ENCODE measurements at regions not wholly inside any gene's neighbourhood (a gene's known extent, or its start where the extent isn't known, plus 50 kb on each side); places are given as distances from the start of the nearest gene placed in this dataset.

- Histone ChIP-seq H3K79me1 (ENCODE audit: low read depth, low read length) (no peaks in the 10 kb centered on the region), H2BK20ac (ENCODE audit: low read length) (no peak overlapping the region), H3K56ac (replicated peaks; ENCODE audit: insufficient read length, low read depth, low read length) (no peak overlapping the region), H3K4ac (replicated peaks; ENCODE audit: insufficient read length, low read depth, low read length) (no peak overlapping the region), H3K4me1 (replicated peaks in 1 of 4; ENCODE audit: control insufficient read depth in 3 of 4, insufficient read depth in 4 of 4, low read length in 3 of 4) (peaks cover 0 to 3% (median 0%) of the 10 kb centered on the region in 4 experiments; a peak in 3 of 7 replicates), H3K23me2 (ENCODE audit: low read depth, low read length) (no peaks in the 10 kb centered on the region; the same call in 1 of the 2 replicates), H3K18ac (ENCODE audit: extremely low read depth, low read length) (no peak overlapping the region), H2AK5ac (ENCODE audit: low read depth, low read length) (no peak overlapping the region), H3K36me3 (ENCODE audit: control insufficient read depth in 2 of 4, insufficient read depth in 4 of 4, low read length in 3 of 4) (no peaks in the 10 kb centered on the region), H3K9me3 (ENCODE audit: insufficient read depth in 2 of 2, low read depth in 1 of 2, low read length in 1 of 2) (no peaks in the 10 kb centered on the region), H2BK12ac (ENCODE audit: low read depth, low read length) (no peak overlapping the region), H3K4me3 (ENCODE audit: extremely low read depth in 1 of 4, insufficient read depth in 2 of 4, low read depth in 3 of 4, low read length in 4 of 4) (no peak overlapping the region), H4K20me1 (replicated peaks in 1 of 2; ENCODE audit: control insufficient read depth in 1 of 2, insufficient read depth in 2 of 2, low read length in 2 of 2) (no peaks in the 10 kb centered on the region), H2BK15ac (ENCODE audit: low read length) (no peak overlapping the region), H4K5ac (ENCODE audit: insufficient read length, low read depth, low read length) (no peak overlapping the region), H3K14ac (ENCODE audit: insufficient read length) (no peak overlapping the region), H3K4me2 (ENCODE audit: insufficient read depth in 1 of 2, low read depth in 2 of 2, low read length in 2 of 2) (no peak overlapping the region), H3K9ac (replicated peaks in 1 of 4; ENCODE audit: extremely low read depth in 1 of 4, low read depth in 3 of 4, low read length in 3 of 4) (no peak overlapping the region), H3K79me2 (ENCODE audit: control insufficient read depth in 1 of 2, insufficient read depth in 2 of 2, low read length in 2 of 2) (no peaks in the 10 kb centered on the region), H4K8ac (ENCODE audit: extremely low read depth, insufficient read depth, low read length) (no peak overlapping the region; the same call in 1 of the 2 replicates), H3K23ac (ENCODE audit: insufficient read length) (no peak overlapping the region), H2BK5ac (ENCODE audit: low read depth, low read length) (no peak overlapping the region), H3K27ac (ENCODE audit: low read depth, low read length) (no peak overlapping the region), H3K27me3 (replicated peaks in 1 of 4; ENCODE audit: control insufficient read depth in 3 of 4, extremely low read depth in 1 of 4, insufficient read depth in 3 of 4, low read length in 3 of 4) (no peaks in the 10 kb centered on the region; a peak in 1 of 7 replicates), H4K91ac (replicated peaks; ENCODE audit: insufficient read length, low read length) (no peak overlapping the region), H2BK120ac (replicated peaks; ENCODE audit: low read depth, low read length) (no peak overlapping the region), H2AFZ (ENCODE audit: low read length) (no peak overlapping the region)
- no peak for TF ChIP-seq RNF2 (IDR thresholded peaks at IDR 0.05; ENCODE audit: borderline replicate concordance, low read depth, low read length, missing control alignments, poor library complexity, severe bottlenecking)
- no peak for TF ChIP-seq JUN (IDR thresholded peaks at IDR 0.05; ENCODE audit: low read depth, low read length)
- no peak for TF ChIP-seq SIX5 (IDR thresholded peaks at IDR 0.05; ENCODE audit: low read depth, low read length)
- TF ChIP-seq TAF1 (IDR thresholded peaks at IDR 0.05; ENCODE audit: low read depth, low read length), result no peak
- no peak for TF ChIP-seq SIRT6 (IDR thresholded peaks at IDR 0.05; ENCODE audit: low read length)
- TF ChIP-seq BCL11A (IDR thresholded peaks at IDR 0.05; ENCODE audit: low read depth in 2 of 2, low read length in 2 of 2), result no peak
- CTCF ChIA-PET (ENCODE audit: partially characterized antibody), result interaction anchor here (0.9 to 1.4 kb wide), 6 partner anchors 12 to 754 kb away, joined by 3 to 5 read pairs (median 3); no protein-coding TSS in a partner anchor
- POLR2A ChIA-PET (ENCODE audit: partially characterized antibody), result no interaction called here
- 91% methylated on average over 2 of the region's 2 CpGs; no CpG with 5 or more reads in 1 of the 2 experiments for WGBS, 2 experiments (ENCODE audit: extremely low coverage in 1 of 2, insufficient coverage in 1 of 2, insufficient read length in 1 of 2, insufficient replicate concordance in 2 of 2, low coverage in 1 of 2, low lambda C conversion rate in 2 of 2, missing lambda C conversion rate in 1 of 2)
- DNase-seq (ENCODE audit: low read depth in 1 of 2, low spot score in 2 of 2) (no peak), FAIRE-seq (no peak)
Observed at GRCh38 chr15:47950447-47950846, 170.3 kb upstream of the SLC24A5 start.
